GM19395 (cell line): ENCODE measurements at regions not wholly inside any gene's neighbourhood (a gene's known extent, or its start where the extent isn't known, plus 50 kb on each side); places are given as distances from the start of the nearest gene placed in this dataset.

Experiments used
- ATAC-seq: cut with Tn5 transposase; IDR thresholded peaks from one replicate; pipeline ENCODE4 v1.9.1; 2021; ENCODE audit warnings: mild to moderate bottlenecking, moderate library complexity; ENCODE audit not compliant: unreplicated experiment

DNA sequence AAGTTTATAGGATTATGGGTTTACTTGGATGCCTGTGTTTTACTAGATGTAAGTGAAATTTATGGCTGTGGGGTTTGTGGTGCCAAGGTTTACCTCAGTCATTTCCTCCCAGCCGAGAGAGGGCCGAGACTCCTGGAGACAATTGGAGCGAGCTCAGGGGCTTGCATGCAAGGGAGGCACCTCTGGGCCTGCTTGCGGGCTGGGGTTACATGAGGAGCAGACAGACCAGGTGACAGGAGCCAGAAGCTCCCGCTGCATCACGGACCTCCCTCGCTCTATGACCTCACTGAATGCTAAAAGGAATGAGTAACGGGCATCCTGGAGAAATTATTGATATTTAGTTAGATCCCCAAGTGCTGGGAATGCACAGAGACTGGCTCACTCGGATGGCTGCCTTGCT is 275.2 kb upstream of the KIRREL3 start:
- ATAC-seq, result no peak

DNA sequence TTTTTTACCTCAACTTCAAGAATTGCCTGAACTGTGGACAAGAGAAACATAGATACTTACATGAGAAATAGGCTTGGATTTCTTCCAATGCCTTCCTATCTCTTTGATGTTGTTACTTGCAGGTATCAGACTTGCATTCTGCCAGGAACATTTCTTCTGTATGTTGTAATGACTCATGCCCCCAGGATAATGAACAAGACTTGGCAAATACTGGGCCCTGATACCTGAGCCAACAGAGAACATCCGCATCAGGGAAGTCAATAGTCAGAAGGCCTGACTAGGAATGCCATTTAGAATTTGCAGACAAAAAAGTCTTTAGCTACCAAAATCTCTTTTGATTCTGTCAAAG is 273.7 kb upstream of the KIRREL3 start:
- no peak for ATAC-seq

DNA sequence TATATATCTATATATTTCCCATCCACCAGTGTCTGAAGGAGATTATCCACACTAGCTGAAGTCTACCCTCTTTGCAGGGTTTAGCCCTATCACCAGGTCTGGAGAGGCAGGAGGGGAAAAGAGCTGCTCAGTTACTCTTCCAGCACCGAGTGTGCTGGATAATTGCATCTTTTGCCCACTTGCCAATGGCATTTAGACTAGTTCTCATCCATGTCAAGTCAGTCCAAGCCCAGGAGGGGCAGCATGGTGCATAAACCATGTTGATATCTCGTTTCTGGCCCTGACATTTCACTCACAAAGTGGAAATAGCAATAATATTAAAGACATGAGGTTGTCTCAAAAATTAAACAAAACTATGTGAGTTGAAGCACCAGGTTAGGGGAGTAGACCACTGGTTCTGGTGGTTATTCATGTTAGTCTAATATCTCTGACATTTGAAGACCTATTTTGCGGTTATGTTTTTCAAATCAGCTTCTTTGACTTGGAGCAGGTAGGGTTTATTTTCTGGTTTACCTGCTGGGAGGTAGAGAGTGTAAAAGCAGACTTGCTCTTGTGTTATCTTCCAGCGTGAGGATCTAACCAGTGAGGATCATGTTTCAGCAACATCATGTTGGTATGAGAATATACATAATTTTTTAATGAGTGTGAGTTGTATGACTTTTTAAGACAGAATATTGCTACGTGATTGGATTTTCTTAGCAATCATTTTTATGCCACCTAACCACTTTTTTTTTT is 273.2 kb upstream of the KIRREL3 start:
- ATAC-seq, result no peak

DNA sequence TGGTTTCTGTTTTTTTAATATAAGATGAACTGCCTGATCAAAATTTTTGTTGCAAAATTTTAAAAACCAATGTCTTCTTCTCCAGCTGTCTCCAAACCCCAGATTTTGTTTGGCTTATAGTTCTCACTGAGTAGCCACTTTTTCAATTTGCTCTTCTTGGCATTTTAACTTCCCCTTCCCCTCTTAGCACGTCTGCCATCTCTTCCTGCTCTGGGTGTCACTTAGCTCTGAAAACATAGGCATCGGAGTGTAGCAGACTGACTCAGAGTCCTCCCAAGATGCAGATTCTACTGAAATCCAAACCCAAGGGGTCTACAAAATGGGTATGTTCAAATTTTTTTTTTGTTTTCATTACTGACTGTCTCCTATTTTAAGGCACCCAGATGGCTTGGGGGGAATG is 270.3 kb upstream of the KIRREL3 start:
- ATAC-seq, result no peak

DNA sequence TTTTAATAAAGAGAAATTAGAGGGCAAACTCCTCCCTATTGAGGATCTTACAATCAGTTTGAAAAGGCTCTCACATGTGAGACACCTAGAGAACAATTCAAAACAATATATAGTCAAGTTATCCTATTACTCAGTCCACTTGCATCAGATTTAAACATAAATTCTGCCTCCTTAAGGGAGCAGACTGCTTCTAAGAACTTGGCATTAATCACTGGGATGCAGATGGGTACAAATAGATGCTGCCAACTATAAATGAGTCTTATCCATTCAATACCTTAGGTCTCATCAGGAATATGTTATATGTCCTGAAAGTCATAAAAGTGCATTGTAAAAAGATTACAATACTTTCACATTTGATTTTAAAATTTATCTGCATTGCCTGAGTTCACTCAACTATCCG is 269.3 kb upstream of the KIRREL3 start:
- ATAC-seq, result no peak

DNA sequence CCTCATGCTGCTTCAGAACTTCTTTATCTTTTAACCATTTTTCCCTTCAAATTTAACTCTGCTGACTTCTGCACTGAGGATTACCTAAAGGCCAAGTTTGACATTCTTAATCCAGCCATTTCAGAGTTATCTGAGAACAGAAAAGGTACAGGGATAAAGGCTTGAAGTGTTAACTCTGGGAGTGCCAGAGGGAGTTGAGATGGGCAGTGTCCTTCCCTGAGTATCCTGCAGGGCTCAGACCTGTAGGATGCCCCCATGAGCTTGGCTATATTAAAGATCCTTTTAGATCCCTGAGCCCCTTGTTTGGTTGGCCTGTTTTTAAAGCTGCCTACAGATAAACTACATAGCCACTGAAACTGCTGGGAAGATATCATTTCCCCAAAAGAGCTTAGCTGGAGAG is 268.4 kb upstream of the KIRREL3 start:
- ATAC-seq, result no peak

DNA sequence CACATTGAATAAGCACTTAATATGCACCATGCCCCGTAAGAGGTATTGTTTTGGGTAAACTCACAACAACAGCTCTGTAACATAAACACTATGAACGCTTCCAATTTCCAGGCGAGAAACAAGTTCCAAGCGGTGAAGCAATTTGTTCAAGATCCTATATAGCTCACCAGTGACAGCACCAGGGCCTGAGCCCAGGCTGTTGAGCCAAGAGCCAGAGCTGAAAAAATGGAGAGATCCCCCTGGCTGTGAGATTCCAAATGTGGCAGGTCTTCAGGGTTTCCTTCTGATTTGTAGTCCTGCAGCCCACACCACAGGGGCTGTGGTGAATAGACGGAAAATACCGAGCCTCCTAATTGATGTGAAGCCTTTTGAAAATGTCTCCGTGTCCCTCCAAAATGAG is 268.0 kb upstream of the KIRREL3 start:
- ATAC-seq, result no peak

DNA sequence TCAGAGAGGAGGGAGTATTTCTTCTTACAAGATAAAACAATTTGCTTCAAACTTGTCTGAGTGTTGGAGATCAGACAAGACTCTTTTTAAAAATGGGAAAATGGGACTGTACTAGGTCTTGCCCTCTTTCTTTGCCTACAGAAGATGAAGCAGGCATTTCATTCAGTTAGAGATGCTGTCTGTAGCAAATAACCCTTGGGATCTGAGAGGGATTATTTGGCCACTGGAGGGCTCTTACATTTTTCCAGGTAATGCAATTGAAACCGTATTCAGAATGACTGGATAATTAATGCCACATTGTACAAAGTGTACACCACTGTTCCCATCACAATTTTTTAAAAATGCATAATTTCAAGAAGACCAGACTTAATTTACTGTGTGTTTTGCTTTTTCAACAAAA is 258.5 kb upstream of the KIRREL3 start:
- ATAC-seq, result no peak

DNA sequence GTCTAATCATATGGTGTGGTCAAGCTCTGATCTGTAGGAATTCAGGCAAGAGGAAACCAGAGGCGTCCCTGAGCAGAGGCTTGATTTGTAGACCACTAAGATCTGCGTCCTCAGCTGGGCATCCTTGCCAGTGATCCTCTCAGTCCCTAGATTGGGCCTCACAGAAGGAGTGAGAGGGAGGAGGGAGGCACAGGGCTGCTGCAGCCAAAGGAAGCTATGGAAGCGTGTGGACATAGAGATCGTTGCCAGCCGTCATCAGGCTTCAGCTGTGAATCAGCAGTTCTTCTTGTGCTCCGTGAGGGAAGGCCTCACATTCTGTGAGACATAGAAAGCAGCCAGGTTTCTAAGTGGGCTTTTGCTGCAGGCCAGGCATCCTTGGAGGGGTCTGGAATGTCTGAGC is 254.6 kb upstream of the KIRREL3 start:
- ATAC-seq, result no peak

DNA sequence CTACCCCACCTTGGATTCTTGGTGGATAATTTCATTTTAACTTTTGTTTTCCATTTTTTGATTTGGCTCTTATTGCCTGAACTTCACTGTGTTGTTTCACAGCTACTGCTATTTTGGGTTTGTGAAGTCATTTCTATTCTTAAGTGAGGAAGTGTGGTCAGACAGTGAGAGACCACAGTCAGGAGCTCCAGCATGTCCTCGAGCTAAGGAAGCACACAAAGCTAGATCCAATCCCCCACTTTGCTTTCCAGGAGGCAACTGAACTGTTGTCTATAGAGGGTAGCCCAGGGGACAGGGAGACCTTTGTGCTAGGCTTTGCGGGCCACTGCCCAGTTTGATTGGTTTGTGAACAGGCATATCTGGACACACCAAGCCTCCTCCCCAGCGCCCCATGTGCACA is 251.8 kb upstream of the KIRREL3 start:
- ATAC-seq, result no peak

DNA sequence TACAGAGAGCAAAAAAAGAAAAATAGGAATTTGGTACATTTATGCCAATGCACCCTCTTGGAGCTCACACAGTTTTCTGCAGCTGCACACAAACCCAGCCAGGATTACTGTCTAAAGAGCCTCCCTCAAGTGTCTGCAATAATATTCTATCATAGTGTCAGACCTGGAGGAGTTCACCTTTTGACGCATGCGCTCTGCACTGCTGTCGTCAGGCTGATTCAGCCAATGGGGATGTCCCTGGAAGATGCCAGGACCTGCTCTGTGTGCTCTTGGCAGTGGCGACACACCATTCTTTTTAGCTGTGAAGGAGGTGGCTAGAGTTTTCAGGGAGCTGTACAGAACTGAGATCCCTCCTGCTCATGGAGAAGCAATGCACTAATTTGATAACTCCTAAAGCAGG is 249.0 kb upstream of the KIRREL3 start:
- no peak for ATAC-seq

DNA sequence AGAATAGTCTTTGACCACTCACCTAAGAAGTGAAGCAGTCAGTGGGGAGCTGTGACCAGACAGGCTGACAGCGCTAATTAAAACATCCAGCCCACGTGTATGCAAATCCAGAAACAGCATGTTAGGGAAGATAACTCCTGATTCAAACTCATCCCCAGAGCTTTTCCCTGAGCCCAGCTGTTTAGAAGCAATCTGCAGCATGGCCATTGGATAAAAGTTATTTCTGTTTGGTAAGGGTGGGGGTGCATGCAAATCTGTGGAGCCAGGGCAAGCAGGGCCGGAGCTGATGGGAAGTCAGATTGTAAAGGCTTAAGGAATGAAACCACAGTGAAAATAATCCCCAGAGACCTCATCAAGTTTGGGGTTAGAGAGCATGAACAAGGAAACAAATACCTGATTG is 247.9 kb upstream of the KIRREL3 start:
- no peak for ATAC-seq

DNA sequence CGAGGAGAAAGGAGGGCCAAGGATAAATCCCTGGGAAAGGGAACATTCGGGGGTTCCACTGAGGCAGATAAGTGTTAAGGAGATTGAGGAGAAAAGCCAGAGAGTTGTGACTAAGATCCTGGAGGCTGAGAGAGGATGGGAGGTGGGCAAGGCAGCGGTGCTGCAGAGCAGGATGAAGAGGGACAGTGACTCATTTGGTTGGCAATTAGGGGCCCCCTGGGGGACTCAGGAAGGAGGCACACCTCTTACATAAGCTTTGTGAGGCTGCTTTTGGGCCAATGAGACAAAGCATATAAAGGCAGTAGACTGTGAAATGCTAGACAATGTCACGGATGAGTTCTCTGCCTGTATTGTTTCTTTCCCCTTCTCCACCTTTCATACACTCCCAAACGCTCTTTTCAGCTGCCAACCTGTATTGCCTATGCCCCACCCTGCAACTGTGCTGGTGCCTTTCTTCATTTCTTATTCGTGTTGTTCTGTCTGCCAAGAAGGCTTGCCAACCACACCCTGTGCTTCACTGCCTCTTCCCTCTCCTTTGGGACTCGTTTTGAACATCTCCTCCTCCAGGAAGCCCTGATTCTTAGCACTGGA is 246.8 kb upstream of the KIRREL3 start:
- ATAC-seq, result no peak

DNA sequence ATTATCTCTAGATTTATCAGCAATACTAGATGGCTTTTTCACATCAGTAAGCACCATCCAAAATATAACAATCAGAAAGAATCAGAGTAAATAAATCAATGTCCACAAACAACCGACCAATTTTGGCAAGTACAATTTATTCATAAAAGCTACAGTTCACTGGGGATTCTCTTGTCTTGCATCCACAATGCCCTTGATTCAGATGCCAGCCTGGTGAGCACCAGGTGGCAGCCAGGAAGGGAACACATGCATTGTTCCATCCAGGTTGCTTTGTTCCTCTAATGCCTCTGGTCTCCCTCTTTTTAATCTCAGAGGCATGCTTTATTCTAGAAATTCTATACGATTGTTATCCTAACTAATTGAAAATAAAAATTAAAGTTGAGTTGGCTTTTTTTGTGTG is 242.1 kb upstream of the KIRREL3 start:
- no peak for ATAC-seq

DNA sequence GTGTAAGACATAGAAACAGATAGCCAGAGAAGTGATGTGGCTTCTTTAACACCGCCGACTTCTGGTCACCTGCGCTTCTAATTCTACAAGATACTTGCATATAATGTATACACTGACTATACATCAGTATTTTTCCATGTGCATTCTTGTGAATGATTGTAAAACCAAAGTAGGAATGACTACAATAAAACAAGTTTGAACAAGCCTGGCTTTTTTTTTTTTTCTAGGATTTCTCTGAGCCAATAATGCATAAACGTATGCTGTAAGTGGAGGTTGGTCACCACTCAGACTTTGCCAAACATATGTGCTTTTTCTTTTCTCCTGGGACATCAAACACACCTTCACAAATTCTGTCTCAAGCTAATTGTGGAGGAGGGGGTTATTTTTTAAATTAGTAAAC is 237.8 kb upstream of the KIRREL3 start:
- no peak for ATAC-seq

DNA sequence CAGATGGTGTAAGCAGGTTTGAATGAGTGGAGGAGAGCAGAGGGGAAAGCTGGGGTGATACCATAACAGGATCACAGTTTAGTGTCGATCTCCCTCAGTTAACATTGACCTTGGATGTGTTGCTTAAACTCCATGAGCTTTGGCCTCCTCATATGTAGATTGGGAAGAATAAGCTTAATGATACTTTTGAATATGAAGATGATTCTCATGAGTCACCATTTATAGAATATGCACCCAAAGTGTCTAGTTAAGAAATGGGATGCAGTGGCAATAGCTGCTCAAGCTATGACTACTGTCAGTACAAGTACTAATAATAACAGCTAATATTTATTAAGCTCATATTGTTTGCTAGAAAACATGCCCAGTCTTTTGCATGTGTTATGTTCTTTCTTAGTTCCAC is 236.2 kb upstream of the KIRREL3 start:
- ATAC-seq, result no peak

DNA sequence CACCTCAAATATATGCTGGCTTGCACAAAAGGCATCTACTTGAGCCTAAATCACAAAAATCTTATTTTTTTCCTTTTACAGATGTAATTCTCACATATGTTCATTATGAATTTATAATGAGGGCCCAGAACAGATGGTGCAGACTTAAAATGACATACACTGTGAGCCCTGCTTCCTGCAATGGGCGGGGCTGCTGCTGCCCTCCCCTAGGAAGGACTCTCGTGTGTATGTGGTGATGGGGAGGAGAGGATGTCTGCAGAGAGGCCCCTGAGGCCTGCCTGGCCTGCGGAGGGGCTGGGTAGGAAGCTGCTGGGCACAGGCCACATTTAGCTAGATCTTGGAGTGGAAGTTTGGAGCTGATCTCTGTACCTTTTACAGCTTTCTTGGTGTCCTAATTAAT is 233.4 kb upstream of the KIRREL3 start:
- no peak for ATAC-seq

DNA sequence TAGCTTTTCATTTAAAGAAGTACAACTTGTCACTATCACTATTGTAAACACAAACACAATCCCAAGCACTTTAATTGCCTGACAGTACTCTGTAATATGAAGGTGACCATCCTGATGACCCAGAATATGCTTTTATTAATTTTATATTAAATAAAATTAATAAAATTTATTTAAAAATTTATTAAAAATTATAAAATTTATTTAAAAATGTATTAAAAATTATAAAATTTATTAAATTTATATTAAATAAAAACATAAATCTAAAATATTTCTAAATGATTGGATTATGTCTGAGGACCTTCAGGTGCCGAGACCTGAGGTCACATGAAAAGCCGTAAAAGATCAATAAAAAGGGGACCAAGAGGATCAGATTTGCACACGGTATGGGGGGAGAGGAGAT is 229.8 kb upstream of the KIRREL3 start:
- no peak for ATAC-seq

DNA sequence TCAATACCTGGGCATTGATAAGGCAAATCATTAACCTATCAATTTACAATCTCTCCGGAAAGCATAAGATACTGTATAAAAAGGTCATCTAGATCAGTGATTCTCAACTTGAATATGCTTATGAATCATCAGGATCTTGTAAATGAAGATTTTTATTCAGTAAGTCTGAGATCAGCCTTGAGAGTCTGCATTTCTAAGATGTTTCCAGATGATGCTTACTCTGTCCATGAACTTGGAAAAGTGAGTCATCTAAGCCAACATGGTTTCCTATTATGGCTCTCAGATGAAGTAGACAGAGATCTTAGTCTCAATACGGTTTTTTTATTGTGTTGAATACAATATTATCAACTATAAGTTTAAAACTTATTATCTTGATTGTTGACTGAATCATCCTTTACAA is 226.4 kb upstream of the KIRREL3 start:
- ATAC-seq, result no peak

DNA sequence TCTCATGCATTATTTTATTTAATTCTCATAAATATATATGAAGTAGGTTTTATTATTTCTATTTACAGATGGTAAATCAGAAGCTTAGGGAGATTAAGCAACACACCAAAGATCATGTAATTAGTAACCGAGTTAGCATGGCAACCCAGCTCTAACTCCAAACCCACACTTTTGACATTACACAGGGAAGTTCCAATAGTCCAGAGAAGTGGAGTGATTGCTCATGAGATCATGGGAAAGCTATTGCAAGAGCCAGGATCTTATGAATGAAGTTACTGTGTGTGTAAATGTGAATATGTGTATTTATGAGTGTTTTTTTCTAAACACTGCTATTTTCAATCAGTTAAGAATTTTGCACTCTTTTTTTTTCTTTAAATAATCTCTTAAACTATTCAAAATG is 225.8 kb upstream of the KIRREL3 start:
- no peak for ATAC-seq

DNA sequence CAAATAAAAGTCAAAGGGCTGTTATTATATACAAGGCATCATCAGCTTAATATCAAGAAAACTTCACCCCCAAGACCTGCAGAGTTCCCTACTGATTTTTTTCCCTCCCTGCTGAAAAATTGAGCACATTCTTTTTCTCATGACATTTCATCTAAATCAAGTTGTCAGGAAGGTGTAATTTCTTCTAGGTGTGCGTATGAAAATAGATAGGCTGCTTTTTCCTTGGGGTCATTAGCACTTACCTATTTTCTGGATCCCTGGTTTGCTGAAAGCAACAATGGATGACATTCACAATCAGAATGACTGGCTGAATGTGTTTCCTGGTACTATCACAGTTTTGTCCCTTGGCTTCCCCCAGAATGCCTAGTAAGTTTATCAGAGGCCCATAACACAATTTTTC is 225.0 kb upstream of the KIRREL3 start:
- ATAC-seq, result no peak

DNA sequence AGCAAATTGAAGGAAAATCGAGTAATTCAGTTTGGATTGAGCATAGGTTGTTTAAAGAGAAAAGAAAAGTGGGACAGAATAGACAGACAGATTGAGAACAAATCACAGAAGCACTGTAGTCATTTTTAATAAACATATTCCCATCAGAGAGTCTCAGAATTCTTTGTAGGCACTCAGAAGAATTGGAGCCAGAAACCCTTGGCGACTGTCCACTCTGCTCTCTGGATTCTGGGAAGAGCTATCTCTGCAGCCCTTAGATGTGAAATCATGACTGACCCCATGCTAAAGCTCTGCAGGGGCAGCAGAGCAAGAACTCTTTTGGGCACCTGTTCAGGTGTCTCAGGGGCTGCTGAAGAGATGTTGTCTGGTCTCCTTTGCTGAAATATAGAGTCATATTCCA is 223.7 kb upstream of the KIRREL3 start:
- no peak for ATAC-seq

DNA sequence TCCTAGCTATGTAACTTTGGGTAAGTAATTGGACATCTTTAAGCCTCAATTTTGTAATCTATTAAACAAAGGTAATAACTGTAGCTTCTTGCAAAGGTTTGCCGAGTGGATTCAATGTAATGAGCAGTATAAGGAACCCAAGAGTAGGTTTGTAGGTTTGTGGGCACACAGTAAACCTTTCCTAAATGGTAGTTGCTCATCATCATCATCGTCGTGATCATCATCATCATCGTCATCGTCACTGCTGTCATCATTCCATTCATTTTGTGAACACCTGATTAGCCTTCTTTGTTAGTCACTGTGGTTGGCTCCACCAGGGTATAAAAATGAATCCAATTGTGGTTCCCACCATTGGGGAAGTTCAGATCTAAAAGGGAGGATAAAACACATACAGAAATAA is 223.1 kb upstream of the KIRREL3 start:
- no peak for ATAC-seq
